ENCODE measurements at regions not wholly inside any gene's neighbourhood (a gene's known extent, or its start where the extent isn't known, plus 50 kb on each side); places are given as distances from the start of the nearest gene placed in this dataset.

GRCh38 chr2:145958611-145959010, 1438.7 kb upstream of the ZEB2 start:
- TF ChIP-seq, protein P1, sequence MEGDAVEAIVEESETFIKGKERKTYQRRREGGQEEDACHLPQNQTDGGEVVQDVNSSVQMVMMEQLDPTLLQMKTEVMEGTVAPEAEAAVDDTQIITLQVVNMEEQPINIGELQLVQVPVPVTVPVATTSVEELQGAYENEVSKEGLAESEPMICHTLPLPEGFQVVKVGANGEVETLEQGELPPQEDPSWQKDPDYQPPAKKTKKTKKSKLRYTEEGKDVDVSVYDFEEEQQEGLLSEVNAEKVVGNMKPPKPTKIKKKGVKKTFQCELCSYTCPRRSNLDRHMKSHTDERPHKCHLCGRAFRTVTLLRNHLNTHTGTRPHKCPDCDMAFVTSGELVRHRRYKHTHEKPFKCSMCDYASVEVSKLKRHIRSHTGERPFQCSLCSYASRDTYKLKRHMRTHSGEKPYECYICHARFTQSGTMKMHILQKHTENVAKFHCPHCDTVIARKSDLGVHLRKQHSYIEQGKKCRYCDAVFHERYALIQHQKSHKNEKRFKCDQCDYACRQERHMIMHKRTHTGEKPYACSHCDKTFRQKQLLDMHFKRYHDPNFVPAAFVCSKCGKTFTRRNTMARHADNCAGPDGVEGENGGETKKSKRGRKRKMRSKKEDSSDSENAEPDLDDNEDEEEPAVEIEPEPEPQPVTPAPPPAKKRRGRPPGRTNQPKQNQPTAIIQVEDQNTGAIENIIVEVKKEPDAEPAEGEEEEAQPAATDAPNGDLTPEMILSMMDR (IDR thresholded peaks at IDR 0.05): no peak
- no peak for TF ChIP-seq POLR2A (IDR thresholded peaks at IDR 0.05)
